SJCRH30 (cell line): ENCODE measurements at regions not wholly inside any gene's neighbourhood (a gene's known extent, or its start where the extent isn't known, plus 50 kb on each side); places are given as distances from the start of the nearest gene placed in this dataset.

Experiments used
- DNase-seq, 2 experiments: peaks; one replicate each; pipeline ENCODE4 v3.0.0-alpha.2; 2015 to 2020
- H3K27ac ChIP-seq: fragments of 250-450 bp; sonication (Bioruptor Pico); 2 replicates; pipeline ENCODE4 v1.5.1; 2020; ENCODE audit warnings: mild to moderate bottlenecking, moderate library complexity
- H3K27me3 ChIP-seq: fragments of 250-450 bp; sonication (Bioruptor Pico); 2 replicates; pipeline ENCODE4 v1.5.1; 2020; ENCODE audit warnings: mild to moderate bottlenecking, moderate library complexity
- H3K36me3 ChIP-seq: fragments of 250-450 bp; sonication (Bioruptor Pico); 2 replicates; pipeline ENCODE4 v1.5.1; 2020; ENCODE audit warnings: mild to moderate bottlenecking, moderate library complexity
- H3K4me1 ChIP-seq: fragments of 250-450 bp; sonication (Bioruptor Pico); 2 replicates; pipeline ENCODE4 v1.5.1; 2020; ENCODE audit warnings: mild to moderate bottlenecking, moderate library complexity
- H3K4me3 ChIP-seq: fragments of 250-450 bp; sonication (Bioruptor Pico); 2 replicates; pipeline ENCODE4 v1.5.1; 2020; ENCODE audit warnings: mild to moderate bottlenecking, moderate library complexity
- H3K9me3 ChIP-seq: fragments of 250-450 bp; sonication (Bioruptor Pico); replicated peaks from 2 replicates; pipeline ENCODE4 v1.5.1; 2020; ENCODE audit warnings: mild to moderate bottlenecking, moderate library complexity

DNA sequence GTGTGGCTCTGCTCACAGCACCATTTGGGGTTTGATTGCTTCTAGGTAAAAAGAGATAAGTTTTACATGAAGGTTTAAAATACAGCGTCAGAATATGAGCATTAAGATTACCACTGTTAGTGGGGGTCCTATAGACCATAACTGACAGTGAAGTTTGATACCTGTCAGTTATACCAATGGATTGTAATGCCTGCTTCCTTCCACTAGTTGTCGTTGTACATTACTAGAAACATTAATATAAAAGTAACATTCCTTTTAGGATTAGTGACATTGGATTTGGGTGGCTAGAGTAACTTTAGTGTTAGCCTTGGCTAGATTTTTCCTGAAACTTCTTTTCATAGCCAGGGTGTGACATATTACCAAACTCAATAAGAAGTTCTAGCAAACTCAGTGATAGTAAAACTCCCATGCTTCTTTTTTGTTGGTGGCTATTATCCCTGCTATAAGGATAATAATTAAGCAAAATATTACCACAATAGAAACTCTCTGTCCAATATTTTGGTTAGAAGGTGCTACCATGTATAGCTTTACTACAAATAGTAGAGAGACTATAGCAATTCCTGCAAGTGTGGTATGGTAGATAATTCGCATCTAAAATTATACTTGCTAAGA is 57.1 kb downstream of the FAM181B start:
- Histone ChIP-seq H3K9me3 (no peaks in the 10 kb centered on the region), H3K4me3 (no peak overlapping the region), H3K36me3 (no peaks in the 10 kb centered on the region), H3K27ac (no peak overlapping the region), H3K27me3 (no peaks in the 10 kb centered on the region), H3K4me1 (no peaks in the 10 kb centered on the region)
- DNase-seq, result peak in 1 of 2 experiments; percentile 10

DNA sequence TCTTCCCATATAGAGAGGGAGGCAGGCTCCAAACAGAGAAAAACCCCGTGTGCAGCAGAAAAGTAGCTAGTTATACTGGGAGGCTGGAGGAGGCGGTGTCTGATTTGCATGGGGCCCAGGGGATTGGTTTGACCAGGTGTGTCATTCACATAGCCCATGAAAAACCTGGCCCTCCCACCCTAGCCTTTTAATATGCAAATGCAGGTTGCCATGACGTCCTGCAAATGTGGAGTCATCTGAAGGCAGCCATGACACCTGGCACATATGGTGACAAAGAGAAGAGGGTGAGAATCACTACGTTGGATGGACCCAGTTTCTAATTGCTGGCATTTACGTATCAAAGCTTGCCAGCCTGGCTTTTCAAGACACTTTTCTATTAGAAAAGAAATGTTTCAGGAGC is 57.8 kb downstream of the FAM181B start:
- no peaks in the 10 kb centered on the region for H3K4me1 ChIP-seq
- no peaks in the 10 kb centered on the region for H3K36me3 ChIP-seq
- H3K9me3 ChIP-seq, result no peaks in the 10 kb centered on the region
- no peaks in the 10 kb centered on the region for H3K27me3 ChIP-seq
- H3K4me3 ChIP-seq, result no peak overlapping the region
- H3K27ac ChIP-seq, result no peak overlapping the region
- no peak for DNase-seq

DNA sequence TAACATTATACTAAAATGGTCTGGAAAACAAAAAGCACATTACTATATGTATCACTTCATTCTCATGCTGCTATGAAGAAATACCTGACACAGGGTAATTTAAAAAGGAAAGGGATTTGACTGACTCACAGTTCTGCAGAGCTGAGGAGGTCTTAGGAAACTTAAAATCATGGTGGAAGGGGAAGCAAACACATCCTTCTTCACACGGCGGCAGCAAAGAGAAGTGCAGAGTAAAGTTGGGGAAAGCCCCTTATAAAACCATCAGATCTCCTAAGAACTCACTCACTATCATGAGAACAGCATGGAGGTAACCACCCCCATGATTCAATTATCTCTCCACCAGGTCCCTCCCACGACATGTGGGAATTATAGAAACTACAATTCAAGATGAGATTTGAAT is 60.0 kb downstream of the FAM181B start:
- H3K27me3 ChIP-seq, result no peaks in the 10 kb centered on the region
- no peak for DNase-seq
- no peak overlapping the region for H3K27ac ChIP-seq
- no peaks in the 10 kb centered on the region for H3K4me1 ChIP-seq
- H3K4me3 ChIP-seq, result no peak overlapping the region
- H3K36me3 ChIP-seq, result no peaks in the 10 kb centered on the region
- no peaks in the 10 kb centered on the region for H3K9me3 ChIP-seq

DNA sequence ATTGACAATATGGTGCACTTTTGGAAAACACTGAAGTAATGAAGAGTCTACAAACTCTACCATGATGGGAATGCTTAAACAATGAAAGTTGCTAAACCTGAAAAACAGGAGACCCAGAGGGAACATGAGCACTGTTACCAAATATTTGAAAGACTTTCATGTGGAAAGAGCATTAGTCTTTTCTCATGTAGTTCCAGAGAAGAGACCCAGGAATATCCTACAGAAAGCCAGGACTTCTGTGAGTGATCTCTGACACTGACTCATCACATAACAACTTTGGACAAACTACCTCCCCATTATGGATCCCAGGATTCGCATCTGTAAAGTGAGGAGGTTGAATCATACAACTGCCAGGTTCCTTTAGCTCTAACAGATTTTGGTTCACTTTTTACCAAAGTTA is 62.2 kb downstream of the FAM181B start:
- H3K27ac ChIP-seq, result no peak overlapping the region
- H3K36me3 ChIP-seq, result no peaks in the 10 kb centered on the region
- no peaks in the 10 kb centered on the region for H3K27me3 ChIP-seq
- no peaks in the 10 kb centered on the region for H3K4me1 ChIP-seq
- DNase-seq, result no peak
- H3K9me3 ChIP-seq, result no peaks in the 10 kb centered on the region
- H3K4me3 ChIP-seq, result no peak overlapping the region

DNA sequence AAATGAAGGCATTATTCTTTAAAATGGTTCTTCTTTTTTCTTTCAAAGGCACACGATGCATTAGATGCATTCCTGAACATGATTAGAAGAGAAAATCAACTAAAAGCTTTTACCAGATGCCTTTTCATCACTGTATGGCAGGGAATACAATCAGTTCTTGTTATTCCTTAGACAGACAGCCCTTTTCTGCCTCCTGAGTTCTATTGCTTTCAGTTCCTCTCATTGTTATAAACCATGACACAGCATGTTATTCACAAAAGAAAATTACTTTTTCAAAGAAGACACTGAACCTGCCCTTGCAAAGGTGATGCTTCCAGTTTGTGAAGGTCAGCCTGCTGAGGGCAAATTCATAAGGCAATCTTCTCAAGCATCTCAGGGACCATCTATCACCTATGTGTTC is 70.1 kb downstream of the FAM181B start:
- DNase-seq, result no peak
- H3K27ac ChIP-seq, result no peak overlapping the region
- H3K27me3 ChIP-seq, result no peaks in the 10 kb centered on the region
- H3K9me3 ChIP-seq, result no peaks in the 10 kb centered on the region
- no peaks in the 10 kb centered on the region for H3K4me1 ChIP-seq
- H3K36me3 ChIP-seq, result no peaks in the 10 kb centered on the region
- no peak overlapping the region for H3K4me3 ChIP-seq

DNA sequence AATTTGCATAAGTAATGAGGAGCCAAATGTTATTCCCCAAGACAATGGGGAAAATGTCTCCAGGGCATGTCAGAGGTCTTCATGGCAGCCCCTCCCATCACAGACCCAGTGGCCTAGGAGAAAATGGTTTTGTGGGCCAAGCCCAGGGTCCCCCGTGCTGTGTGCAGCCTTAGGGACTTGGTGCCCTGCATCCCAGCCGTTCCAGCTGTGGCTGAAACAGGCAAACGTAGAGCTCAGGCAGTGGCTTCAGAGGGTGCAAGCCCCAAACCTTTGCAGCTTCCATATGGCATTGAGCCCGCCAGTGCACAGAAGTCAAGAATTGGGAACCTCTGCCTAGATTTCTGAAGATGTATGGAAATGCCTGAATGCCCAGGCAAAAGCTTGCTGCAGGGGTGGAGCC is 79.9 kb downstream of the FAM181B start:
- DNase-seq, result no peak
- H3K36me3 ChIP-seq, result no peaks in the 10 kb centered on the region
- H3K4me3 ChIP-seq, result no peak overlapping the region
- H3K9me3 ChIP-seq, result no peaks in the 10 kb centered on the region; the same call in 1 of the 2 replicates
- peaks cover 3% of the 10 kb centered on the region; the same call in 1 of the 2 replicates for H3K27me3 ChIP-seq
- H3K4me1 ChIP-seq, result no peaks in the 10 kb centered on the region
- no peak overlapping the region for H3K27ac ChIP-seq

DNA sequence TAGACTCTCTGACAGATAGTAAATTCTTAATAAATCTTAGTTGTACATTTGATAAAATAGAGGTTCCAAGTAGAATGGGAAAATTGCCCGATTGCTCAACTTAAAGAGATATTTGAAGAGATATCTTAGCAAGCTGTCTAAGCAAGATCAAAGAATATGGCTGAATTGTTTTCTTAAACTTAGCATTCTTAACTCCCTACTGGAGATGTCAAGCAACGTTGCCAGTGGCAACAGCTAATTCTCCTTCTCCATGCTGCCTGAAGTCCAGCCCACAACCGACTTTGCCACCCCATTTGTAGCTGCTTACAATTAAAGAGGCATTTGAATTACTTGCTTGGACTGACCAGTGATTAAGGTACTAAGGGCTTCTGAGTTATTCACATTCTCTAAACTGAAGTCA is 94.4 kb downstream of the FAM181B start:
- Histone ChIP-seq H3K9me3 (no peaks in the 10 kb centered on the region), H3K27me3 (no peaks in the 10 kb centered on the region), H3K36me3 (no peaks in the 10 kb centered on the region), H3K27ac (no peak overlapping the region), H3K4me3 (no peak overlapping the region), H3K4me1 (peaks cover 9% of the 10 kb centered on the region)
- no peak for DNase-seq

DNA sequence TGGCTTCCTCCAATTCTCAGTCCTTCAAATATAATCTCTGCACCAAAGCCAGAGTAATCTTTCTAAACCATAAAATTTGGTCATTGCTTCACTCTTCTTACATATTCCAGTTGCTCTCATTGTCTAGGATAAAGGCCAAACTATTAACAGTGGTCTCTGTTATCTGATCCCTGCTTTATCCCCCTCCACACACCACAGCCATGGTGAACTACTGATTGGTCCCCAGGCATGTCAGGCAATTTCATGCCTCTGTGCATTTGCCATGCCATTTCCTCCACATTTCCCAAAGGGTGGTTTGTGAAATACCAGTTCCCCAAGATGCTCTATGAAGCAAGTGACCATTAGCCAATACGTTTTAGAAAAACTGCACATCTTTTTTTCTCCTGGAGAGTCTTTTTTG is 97.0 kb downstream of the FAM181B start:
- Histone ChIP-seq H3K9me3 (no peaks in the 10 kb centered on the region), H3K4me1 (peaks cover 11% of the 10 kb centered on the region), H3K4me3 (no peak overlapping the region), H3K27ac (no peak overlapping the region), H3K27me3 (0 out of 2 replicates have a peak, but pooled peaks cover 4% of the 10 kb centered on the region), H3K36me3 (no peaks in the 10 kb centered on the region)
- peak; percentile 37 to 71 for DNase-seq

DNA sequence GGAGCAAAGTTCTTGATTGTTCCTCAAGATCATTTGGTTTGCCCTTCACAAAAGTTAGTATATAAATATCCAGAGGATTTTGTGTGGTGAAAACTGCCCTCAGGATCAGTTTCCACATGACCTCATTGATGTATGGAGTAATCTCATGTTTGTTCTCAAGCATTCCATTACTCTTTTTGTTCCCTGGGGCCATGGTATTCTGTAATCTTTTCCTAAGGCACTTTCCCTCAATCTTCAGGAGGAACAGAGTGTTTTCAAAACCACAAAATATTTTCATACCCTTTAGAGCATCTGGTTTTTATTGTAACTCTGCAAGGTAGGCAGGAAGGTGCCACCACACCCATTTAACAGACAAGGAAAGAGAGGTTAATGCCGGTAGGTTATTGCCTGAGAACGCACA is 99.6 kb downstream of the FAM181B start:
- Histone ChIP-seq H3K9me3 (no peaks in the 10 kb centered on the region), H3K4me1 (peaks cover 11% of the 10 kb centered on the region), H3K27ac (no peak overlapping the region), H3K36me3 (no peaks in the 10 kb centered on the region), H3K4me3 (no peak overlapping the region), H3K27me3 (0 out of 2 replicates have a peak, but pooled peaks cover 4% of the 10 kb centered on the region)
- DNase-seq, result no peak

DNA sequence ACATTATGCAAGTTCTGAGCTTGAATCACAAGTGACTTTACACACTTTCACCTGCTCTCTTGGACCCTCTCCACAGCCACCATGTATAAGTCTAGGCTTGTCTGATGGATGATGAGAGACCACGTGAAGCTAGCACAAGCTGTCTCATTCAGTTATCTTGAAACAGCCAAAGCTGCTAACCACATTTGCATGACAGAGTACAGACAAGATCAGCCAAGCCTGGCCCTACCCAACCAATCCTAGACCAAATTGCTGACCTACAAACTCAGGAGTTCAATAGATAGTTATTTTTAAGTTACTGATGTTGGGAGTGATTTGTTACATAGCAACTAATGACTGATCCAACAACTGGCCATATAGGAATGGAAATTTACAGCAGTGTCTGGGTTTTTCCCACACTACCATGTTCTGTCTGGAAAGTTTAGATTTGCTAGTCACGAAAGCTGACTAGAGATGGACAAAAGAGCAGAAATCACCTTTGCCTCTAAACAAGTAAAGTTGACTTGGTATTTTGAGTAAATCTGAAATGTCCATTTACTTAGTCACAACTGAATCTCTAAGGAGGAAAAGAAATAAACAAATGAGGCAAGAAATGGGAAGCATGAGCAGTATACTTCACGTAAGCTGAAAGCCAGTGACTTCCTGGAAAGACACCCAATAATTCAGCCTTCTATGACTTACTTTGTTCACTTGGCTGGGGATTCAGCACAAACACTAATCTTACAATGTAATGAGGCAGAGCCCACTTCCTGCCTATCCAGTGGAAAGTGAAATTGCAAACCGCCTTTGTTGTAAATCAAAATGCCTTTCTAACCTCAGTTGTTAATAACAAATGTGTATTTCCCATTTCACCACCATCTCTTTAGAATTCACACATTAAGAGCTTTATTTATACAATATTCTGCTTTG is 101.7 kb downstream of the FAM181B start:
- Histone ChIP-seq H3K27ac (no peak overlapping the region), H3K27me3 (0 out of 2 replicates have a peak, but pooled peaks cover 4% of the 10 kb centered on the region), H3K9me3 (no peaks in the 10 kb centered on the region), H3K36me3 (no peaks in the 10 kb centered on the region), H3K4me3 (no peak overlapping the region), H3K4me1 (peaks cover 9% of the 10 kb centered on the region)
- peak in 1 of 2 experiments; percentile 17 for DNase-seq

DNA sequence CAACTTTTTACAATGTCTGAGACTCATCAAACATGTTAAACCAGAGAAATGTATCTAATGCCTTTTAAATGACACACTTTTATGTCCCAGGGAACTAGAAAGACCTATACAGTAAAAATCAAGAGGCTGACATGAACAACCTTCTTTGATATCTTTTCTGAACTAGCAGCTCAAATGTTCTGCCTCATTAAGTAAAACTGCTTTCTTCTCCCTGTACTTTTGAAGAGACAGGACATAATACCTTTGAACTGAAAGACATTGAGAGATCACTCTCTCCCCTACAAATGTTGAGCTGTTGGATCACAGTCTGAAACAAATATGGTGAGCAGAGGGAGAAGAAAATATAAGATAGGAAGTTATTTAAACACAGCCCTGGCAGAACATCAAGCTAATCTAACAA is 123.0 kb downstream of the FAM181B start:
- Histone ChIP-seq H3K4me3 (no peak overlapping the region), H3K36me3 (no peaks in the 10 kb centered on the region), H3K27ac (no peak overlapping the region), H3K27me3 (no peaks in the 10 kb centered on the region), H3K9me3 (no peaks in the 10 kb centered on the region), H3K4me1 (no peaks in the 10 kb centered on the region)
- no peak for DNase-seq

DNA sequence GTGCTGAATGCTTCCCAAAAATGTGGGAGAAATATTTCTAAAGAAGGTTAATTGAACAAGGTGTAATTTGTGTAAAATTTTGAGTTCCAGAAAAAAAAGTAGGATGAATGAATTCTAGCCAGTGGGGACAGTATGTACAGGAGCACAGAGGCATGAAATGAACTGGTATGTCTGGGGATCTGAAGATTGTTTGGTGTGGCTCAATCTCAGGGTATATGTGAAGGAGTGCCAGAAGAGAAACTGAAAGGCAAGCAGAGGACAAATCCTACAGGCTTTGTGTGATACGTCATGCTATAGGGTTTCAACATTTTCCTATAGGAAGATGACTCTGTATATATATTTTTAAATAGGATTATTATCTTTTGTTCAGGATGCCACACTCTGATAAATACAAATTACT is 126.9 kb downstream of the FAM181B start:
- H3K4me1 ChIP-seq, result no peaks in the 10 kb centered on the region
- H3K4me3 ChIP-seq, result no peak overlapping the region
- H3K9me3 ChIP-seq, result no peaks in the 10 kb centered on the region

DNA sequence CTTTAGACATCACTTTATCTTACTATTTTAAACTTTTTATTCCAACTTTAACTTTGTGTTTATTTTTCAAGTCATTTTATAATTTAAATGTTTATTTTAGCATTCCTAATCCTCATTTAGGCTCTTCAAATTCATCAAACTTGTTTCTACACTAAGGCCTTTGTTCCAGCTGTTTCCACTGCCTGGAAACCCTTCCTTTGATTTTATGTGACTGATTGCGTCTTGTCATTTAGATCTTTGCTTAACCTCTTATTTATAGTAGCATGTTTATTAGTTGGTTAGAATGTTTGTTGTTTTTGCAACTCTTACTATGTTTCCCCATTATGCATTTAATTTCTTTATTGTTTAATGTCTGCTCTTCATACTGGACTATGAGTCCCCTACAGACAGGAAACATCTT is 132.0 kb downstream of the FAM181B start:
- Histone ChIP-seq H3K27ac (no peak overlapping the region), H3K27me3 (peaks cover 7% of the 10 kb centered on the region), H3K9me3 (no peaks in the 10 kb centered on the region), H3K4me3 (no peak overlapping the region), H3K4me1 (no peaks in the 10 kb centered on the region), H3K36me3 (no peaks in the 10 kb centered on the region)
- DNase-seq, result no peak

More for the DNA sequence above, 126.9 kb downstream of the FAM181B start:
- DNase-seq, result no peak
- Histone ChIP-seq H3K36me3 (no peaks in the 10 kb centered on the region), H3K27me3 (peaks cover 7% of the 10 kb centered on the region), H3K27ac (no peak overlapping the region)

DNA sequence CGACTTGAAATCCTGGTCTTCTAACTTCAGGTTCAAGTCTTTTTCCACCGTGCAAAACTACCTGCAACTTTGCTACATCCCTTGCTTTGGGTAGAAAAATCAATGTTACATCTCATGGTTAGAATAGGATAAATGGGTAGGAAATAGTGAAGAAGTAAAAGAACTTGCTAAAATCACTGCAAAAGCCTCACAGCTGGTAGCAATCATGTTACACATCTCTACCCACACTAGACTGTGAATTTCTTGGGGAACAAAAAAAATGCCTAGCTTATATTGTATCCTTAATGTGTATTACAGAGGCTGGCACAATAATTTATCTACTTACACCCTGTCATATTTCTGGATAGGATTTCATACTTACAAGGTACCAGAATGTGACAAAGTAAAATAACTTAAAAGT is 133.8 kb downstream of the FAM181B start:
- DNase-seq, result no peak
- Histone ChIP-seq H3K27me3 (peaks cover 7% of the 10 kb centered on the region; the same call in 1 of the 2 replicates), H3K4me1 (no peaks in the 10 kb centered on the region), H3K27ac (no peak overlapping the region), H3K36me3 (no peaks in the 10 kb centered on the region), H3K9me3 (no peaks in the 10 kb centered on the region), H3K4me3 (no peak overlapping the region)

DNA sequence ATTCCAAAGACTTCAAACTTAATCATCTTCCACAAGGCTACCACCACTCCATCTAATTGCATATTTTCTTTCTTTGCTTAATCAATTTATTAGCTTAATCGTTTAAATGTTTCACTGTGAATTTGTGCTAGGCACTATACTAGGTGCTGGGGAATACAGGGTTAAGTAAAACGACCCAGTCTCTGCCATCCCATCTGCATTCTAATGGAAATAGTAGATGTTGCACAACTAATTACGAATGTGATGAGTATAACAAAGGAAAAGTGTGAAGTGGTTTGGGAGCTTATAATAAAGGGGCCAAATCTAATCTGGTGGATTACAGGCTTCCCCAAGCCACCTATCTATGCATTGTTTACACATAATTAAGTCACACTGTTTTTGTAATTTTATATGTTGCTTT is 147.1 kb downstream of the FAM181B start:
- Histone ChIP-seq H3K4me3 (no peak overlapping the region), H3K27ac (no peak overlapping the region), H3K9me3 (no peaks in the 10 kb centered on the region), H3K4me1 (no peaks in the 10 kb centered on the region), H3K27me3 (no peaks in the 10 kb centered on the region), H3K36me3 (no peaks in the 10 kb centered on the region)
- no peak for DNase-seq
